Panc1 (cell line): ENCODE measurements at regions not wholly inside any gene's neighbourhood (a gene's known extent, or its start where the extent isn't known, plus 50 kb on each side); places are given as distances from the start of the nearest gene placed in this dataset.
"Not testable (repeated sequence)": the region's sequence is repeated elsewhere in the genome, so short reads cannot be mapped to it uniquely, and the experiment has no call there.

Source experiments
- POLR2AphosphoS5 ChIP-seq: IDR thresholded peaks from 2 replicates; pipeline ENCODE4 v1.6.1; 2012; ENCODE audit warnings: mild to moderate bottlenecking, low read depth, low read length, moderate library complexity
- TF ChIP-seq, protein P1 (sequence below): fragments of 450-650 bp; IDR thresholded peaks from 2 replicates; pipeline ENCODE4 v1.5.1; 2017; ENCODE audit warnings: mild to moderate bottlenecking
- TF ChIP-seq, protein P2 (sequence below), 2 experiments: IDR thresholded peaks; 2 replicates each; pipeline ENCODE4 v1.6.1; 2011 to 2012; ENCODE audit warnings: low read depth in 2 of 2, control low read depth in 1 of 2, low read length in 1 of 2, mild to moderate bottlenecking in 1 of 2, moderate library complexity in 1 of 2; ENCODE audit not compliant: insufficient read depth in 1 of 2

DNA sequence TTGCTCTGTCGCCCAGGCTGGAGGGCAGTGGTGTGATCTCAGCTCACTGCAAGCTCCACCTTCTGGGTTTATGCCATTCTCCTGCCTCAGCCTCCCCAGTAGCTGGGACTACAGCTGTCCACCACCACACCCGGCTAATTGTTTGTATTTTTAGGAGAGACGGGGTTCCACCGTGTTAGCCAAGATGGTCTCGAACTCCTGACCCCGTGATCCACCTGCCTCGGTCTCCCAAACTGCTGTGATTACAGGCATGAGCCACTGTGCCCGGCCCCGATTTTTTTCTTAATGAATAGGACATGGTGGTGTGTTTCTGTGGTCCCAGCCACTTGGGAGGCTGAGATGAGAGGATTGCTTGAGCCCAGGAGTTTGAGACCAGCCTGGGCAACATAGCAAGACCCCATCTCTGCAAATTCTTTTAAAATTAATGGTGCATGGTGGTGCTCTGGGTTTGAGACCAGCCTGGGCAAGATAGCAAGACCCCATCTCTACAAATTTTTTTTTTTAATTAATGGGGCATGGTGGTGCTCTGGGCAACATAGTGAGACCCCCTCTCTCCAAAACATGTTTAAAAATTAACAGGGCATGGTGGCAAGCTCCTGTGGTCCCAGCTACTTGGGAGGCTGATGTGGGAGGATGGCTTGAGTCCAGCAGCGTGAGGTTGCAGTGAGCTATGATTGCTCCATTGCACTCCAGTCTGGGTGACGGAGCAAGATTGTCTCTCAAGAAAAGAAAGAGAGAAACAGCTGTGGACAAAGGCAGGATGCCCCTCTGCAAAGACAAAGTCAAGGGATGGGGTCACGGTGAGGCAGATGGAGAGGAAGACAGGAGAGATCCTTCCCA lies 4497.2 kb upstream of the OR11H1 start:
- TF ChIP-seq, protein P1, sequence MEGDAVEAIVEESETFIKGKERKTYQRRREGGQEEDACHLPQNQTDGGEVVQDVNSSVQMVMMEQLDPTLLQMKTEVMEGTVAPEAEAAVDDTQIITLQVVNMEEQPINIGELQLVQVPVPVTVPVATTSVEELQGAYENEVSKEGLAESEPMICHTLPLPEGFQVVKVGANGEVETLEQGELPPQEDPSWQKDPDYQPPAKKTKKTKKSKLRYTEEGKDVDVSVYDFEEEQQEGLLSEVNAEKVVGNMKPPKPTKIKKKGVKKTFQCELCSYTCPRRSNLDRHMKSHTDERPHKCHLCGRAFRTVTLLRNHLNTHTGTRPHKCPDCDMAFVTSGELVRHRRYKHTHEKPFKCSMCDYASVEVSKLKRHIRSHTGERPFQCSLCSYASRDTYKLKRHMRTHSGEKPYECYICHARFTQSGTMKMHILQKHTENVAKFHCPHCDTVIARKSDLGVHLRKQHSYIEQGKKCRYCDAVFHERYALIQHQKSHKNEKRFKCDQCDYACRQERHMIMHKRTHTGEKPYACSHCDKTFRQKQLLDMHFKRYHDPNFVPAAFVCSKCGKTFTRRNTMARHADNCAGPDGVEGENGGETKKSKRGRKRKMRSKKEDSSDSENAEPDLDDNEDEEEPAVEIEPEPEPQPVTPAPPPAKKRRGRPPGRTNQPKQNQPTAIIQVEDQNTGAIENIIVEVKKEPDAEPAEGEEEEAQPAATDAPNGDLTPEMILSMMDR = not testable (repeated sequence)
- TF ChIP-seq POLR2AphosphoS5 = not testable (repeated sequence)
- TF ChIP-seq, protein P2, sequence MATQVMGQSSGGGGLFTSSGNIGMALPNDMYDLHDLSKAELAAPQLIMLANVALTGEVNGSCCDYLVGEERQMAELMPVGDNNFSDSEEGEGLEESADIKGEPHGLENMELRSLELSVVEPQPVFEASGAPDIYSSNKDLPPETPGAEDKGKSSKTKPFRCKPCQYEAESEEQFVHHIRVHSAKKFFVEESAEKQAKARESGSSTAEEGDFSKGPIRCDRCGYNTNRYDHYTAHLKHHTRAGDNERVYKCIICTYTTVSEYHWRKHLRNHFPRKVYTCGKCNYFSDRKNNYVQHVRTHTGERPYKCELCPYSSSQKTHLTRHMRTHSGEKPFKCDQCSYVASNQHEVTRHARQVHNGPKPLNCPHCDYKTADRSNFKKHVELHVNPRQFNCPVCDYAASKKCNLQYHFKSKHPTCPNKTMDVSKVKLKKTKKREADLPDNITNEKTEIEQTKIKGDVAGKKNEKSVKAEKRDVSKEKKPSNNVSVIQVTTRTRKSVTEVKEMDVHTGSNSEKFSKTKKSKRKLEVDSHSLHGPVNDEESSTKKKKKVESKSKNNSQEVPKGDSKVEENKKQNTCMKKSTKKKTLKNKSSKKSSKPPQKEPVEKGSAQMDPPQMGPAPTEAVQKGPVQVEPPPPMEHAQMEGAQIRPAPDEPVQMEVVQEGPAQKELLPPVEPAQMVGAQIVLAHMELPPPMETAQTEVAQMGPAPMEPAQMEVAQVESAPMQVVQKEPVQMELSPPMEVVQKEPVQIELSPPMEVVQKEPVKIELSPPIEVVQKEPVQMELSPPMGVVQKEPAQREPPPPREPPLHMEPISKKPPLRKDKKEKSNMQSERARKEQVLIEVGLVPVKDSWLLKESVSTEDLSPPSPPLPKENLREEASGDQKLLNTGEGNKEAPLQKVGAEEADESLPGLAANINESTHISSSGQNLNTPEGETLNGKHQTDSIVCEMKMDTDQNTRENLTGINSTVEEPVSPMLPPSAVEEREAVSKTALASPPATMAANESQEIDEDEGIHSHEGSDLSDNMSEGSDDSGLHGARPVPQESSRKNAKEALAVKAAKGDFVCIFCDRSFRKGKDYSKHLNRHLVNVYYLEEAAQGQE (IDR thresholded peaks at IDR 0.05; ENCODE audit: insufficient read depth in 1 of 2, low read depth in 2 of 2, low read length in 1 of 2) = not testable (repeated sequence)
